Progenitor cell of endocrine pancreas (in vitro differentiated cells): ENCODE measurements at regions not wholly inside any gene's neighbourhood (a gene's known extent, or its start where the extent isn't known, plus 50 kb on each side); places are given as distances from the start of the nearest gene placed in this dataset.

Experiments used
- DNase-seq: peaks from one replicate; pipeline ENCODE4 v3.0.0; 2021; ENCODE audit warnings: low spot score; ENCODE audit not compliant: unreplicated experiment
- H3K27ac Mint-ChIP-seq: 2 replicates; pipeline ENCODE4 v1.8.0; 2021; ENCODE audit warnings: mild to moderate bottlenecking, moderate library complexity, mixed read lengths
- H3K27me3 Mint-ChIP-seq: 2 replicates; pipeline ENCODE4 v1.8.0; 2021; ENCODE audit warnings: mixed read lengths
- H3K36me3 Mint-ChIP-seq: 2 replicates; pipeline ENCODE4 v1.8.0; 2022; ENCODE audit warnings: mixed read lengths; ENCODE audit not compliant: insufficient read depth
- H3K4me1 Mint-ChIP-seq: 2 replicates; pipeline ENCODE4 v1.8.0; 2021; ENCODE audit warnings: low read depth, mixed read lengths
- H3K4me3 Mint-ChIP-seq: 2 replicates; pipeline ENCODE4 v1.8.0; 2021; ENCODE audit warnings: low read depth, mild to moderate bottlenecking, moderate library complexity, mixed read lengths
- H3K9me3 Mint-ChIP-seq: 2 replicates; pipeline ENCODE4 v1.8.0; 2021; ENCODE audit warnings: low read depth, mixed read lengths
- TF ChIP-seq, protein P1 (sequence below): fragments of 200-600 bp; sonication (generic); IDR thresholded peaks from one replicate; pipeline ENCODE4 v1.5.0; 2021; ENCODE audit warnings: antibody characterized with exemption, mild to moderate bottlenecking; ENCODE audit not compliant: unreplicated experiment

DNA sequence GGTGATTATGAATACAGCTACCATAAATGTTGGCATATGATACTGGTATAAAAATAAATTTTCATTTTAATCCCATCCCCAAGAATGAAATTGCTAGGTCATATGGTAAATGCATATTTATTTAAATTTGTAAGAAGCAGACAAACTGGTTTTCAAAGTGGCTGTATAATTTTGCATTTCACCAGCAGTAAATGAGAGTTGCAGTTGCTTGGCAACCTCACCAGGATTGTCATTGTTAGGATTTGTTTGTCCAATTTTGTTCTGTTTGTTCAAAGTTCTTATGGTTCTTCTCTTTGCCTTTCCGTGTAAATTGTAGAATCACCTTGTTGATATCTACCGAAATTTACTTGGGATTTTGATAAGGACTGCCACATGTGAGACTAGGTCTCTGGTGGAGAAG is 237.4 kb downstream of the OTUD1 start:
- peaks cover 4% of the 10 kb centered on the region for H3K9me3 Mint-ChIP-seq
- no peaks in the 10 kb centered on the region for H3K36me3 Mint-ChIP-seq
- H3K4me1 Mint-ChIP-seq: peaks cover 8% of the 10 kb centered on the region
- DNase-seq: no peak
- no peak overlapping the region for H3K27ac Mint-ChIP-seq
- TF ChIP-seq, protein P1, sequence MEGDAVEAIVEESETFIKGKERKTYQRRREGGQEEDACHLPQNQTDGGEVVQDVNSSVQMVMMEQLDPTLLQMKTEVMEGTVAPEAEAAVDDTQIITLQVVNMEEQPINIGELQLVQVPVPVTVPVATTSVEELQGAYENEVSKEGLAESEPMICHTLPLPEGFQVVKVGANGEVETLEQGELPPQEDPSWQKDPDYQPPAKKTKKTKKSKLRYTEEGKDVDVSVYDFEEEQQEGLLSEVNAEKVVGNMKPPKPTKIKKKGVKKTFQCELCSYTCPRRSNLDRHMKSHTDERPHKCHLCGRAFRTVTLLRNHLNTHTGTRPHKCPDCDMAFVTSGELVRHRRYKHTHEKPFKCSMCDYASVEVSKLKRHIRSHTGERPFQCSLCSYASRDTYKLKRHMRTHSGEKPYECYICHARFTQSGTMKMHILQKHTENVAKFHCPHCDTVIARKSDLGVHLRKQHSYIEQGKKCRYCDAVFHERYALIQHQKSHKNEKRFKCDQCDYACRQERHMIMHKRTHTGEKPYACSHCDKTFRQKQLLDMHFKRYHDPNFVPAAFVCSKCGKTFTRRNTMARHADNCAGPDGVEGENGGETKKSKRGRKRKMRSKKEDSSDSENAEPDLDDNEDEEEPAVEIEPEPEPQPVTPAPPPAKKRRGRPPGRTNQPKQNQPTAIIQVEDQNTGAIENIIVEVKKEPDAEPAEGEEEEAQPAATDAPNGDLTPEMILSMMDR: no peak
- H3K27me3 Mint-ChIP-seq: peaks cover 3% of the 10 kb centered on the region
- no peak overlapping the region for H3K4me3 Mint-ChIP-seq

DNA sequence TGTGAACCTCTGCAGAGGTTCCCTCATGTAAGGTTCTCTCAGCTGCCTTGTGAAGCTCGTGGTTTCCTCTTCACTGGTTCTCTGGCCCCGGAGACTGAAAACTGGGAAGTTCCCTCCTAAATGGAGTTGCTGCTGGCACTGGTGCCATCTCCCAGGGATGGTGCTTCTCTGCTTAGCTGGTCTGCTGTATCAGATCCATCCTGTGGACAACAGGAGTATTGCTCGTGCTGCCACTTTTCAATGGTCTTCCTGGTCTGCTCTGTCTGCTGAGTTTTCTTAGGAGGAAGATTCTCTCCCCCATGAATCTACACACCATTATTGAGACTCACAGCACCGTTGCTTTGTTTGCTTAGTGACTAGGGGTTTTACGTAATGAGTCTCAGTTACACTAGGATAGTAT is 247.8 kb downstream of the OTUD1 start:
- H3K4me1 Mint-ChIP-seq: no peaks in the 10 kb centered on the region
- peaks cover 71% of the 10 kb centered on the region for H3K27me3 Mint-ChIP-seq
- no peak overlapping the region for H3K27ac Mint-ChIP-seq
- TF ChIP-seq, protein P1: no peak
- H3K4me3 Mint-ChIP-seq: no peak overlapping the region
- H3K9me3 Mint-ChIP-seq: no peaks in the 10 kb centered on the region
- DNase-seq: no peak
- H3K36me3 Mint-ChIP-seq: no peaks in the 10 kb centered on the region

DNA sequence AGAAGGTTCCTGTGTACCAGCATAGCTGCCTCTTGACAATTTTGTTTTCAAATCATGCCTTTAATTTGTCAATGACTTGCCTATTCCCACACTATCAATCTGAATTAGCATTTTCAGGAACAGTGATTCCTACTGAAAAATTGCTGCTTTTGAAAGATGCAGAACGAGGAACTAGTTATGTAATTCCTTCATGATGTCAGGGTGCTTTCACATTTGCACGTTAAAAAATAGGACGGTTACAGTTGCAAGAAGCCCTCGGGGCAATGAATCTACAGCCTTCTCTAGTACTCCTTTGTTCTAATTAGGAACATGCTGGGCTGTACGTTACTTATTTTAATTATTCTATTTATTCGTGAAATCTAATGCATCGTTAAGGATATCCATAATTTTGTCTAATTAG is 253.9 kb downstream of the OTUD1 start:
- DNase-seq: no peak
- Mint-ChIP-seq H3K4me3 (no peak overlapping the region), H3K27ac (no peak overlapping the region), H3K36me3 (no peaks in the 10 kb centered on the region), H3K4me1 (peaks cover 15% of the 10 kb centered on the region), H3K27me3 (peaks cover 90% of the 10 kb centered on the region), H3K9me3 (no peaks in the 10 kb centered on the region)
- TF ChIP-seq, protein P1: no peak

DNA sequence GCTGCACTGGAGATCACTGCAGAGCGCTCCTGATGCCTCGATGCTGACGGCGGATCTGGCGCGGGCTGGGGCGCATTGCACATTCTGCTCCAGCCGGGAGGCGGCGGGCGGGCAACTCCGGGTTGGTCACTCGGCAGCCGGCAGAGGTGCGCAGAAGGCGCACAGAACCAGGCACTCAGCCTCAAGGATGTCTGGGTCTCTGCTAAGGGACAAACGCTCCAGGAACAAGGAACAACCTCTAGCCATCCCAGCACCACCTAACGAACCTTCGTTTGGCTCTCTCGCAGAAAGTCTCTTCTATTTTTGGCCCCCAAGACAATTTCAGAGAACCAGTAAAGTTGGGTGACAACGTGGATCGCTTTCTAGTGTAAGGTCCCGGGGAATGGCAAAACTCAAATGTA is 254.6 kb downstream of the OTUD1 start:
- Mint-ChIP-seq H3K36me3 (no peaks in the 10 kb centered on the region), H3K27ac (no peak overlapping the region), H3K4me3 (peak overlapping the region; percentile 76), H3K9me3 (no peaks in the 10 kb centered on the region), H3K27me3 (peaks cover 90% of the 10 kb centered on the region), H3K4me1 (peaks cover 15% of the 10 kb centered on the region)
- DNase-seq: peak; percentile 44
- TF ChIP-seq, protein P1: peak; percentile 48

DNA sequence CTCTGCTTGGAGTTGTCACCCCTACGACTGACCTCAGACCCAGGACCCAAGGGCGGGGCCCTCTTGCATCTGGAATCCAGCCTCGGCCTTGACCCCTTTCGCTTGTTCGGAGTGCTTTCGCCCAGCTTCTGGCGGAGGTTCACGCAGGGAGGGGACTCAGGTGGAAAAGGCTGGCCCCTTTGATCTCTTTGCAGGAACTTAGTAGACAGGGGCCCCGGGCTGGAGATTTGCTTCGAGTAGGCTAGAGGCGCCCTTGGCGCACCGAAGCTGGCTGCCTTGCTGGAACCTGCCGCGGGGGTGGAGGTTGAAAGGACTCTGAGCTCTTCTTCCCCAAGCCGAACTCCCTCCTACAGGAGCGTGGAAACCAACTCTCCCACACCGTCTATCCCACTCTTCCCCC is 255.1 kb downstream of the OTUD1 start:
- Mint-ChIP-seq H3K4me1 (peaks cover 15% of the 10 kb centered on the region), H3K4me3 (peak overlapping the region; percentile 76), H3K9me3 (no peaks in the 10 kb centered on the region)

More for the DNA sequence above, 255.1 kb downstream of the OTUD1 start:
- TF ChIP-seq, protein P1: no peak
- Mint-ChIP-seq H3K27me3 (peaks cover 90% of the 10 kb centered on the region), H3K36me3 (no peaks in the 10 kb centered on the region), H3K27ac (no peak overlapping the region)
- DNase-seq: no peak
